ENCODE measurements at regions not wholly inside any gene's neighbourhood (a gene's known extent, or its start where the extent isn't known, plus 50 kb on each side); places are given as distances from the start of the nearest gene placed in this dataset.

DNA sequence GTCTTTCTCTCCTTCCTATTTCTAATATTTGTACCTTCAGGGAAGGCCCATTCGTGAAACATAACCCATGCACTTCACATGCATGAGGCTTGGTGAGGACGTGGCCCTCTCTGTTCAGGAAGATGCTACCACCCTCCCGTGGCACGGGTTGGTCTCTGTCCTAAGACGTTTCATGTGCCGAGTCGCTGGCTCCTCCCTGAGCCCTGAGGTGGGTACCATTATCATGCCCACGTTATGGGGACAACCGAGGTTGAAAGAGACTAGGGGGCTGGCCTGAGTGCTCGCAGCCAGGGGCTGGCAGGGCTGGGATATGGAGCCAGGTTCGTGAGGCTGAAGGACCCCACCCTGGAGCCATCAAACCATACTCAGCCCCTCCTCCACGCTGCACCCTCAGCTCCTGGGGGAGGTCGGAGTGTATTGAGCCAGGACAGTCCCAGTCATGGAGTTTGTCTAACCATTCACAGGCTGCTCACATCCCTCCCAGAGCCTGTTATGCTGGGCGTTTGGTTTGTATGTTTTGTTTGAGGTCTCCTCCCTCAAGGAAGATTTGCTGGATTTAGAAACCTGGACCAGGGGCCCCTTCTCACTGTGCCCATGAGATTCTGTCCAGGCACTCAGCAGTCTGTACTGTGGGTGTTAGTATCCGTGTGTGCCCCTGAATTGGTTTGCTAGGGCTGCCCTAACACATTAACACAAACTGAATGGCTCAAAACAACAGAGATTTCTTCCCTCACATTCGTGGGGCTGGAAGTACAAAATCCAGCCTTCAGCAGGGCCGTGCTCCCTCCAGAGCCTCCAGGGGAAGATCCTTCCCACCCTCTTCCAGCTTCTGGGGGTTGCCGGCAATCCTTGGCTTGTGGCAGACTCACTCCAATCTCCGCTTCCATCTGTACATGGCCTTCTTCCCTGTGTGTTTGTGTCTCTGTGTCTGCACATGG is 88.3 kb downstream of the ANKRD60 start:
- no peak for DNase-seq (ENCODE audit: low spot score)

DNA sequence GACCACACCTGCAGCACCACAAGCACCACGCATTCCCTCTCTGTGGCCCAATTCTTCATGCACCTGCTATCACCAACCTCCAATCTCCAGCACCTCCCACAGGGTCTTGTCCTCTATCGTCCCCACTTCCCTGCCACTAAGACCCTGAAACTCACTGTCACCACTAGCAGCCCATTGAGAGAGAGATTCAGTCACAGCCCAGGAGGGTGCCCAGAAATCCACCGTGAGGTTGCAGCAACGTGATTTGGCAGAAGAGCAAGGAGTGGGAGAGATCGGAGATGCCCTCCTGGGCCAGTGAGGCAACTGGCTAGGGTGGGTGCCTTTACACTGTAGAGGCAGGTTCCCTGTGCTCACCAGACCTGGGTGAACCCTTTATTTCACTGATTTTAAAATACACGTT is 90.1 kb downstream of the ANKRD60 start:
- no peak for DNase-seq (ENCODE audit: low spot score)

DNA sequence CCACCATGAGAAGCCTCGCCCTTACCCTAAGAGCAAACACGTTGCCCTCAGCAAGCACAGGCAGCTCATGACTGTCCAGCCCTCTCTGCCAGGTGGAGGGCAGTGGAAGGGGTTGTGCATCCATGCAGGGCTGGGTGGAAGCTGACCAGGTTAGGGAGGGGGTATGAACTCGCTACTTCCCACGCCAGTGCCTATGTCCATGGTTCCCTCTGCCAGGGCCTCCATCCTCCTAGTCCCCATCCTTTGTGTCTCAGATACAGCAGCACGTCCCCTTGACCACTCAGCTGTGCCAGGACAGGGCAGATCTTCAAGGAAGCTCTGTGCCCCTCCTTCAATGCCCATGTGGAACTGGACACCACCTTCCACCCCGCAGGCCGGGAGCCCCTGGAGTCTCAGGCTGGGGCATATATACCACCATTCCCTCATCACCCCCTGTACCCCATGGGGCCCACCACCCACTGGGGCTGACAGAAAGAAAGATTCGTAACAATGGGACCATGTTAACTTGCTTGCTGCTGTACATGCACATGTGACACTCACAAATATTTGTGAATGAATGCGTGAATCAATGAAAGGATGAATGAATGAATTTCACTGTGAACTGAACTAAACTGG is 90.7 kb downstream of the ANKRD60 start:
- no peak for DNase-seq (ENCODE audit: low spot score)

DNA sequence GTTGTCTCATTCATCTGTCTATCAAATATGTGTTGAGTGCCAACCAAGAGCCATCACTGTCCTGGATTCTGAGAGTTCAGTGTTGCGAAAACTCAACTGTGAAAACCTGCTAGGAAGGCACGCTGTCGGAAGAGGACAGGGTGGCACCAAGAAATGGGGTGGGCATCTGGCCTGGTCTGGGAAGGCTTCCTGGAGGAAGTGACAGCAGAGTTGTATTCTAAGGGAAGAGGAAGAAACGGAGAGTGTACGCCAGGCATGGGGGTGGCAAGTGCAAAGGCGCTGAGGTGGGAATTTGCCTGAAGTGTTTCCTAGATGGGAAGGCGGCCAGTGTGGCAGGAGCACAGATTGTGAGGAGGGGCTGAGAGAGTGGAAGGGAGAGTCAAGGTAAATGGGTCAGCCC is 91.2 kb downstream of the ANKRD60 start:
- no peak for DNase-seq (ENCODE audit: low spot score)

DNA sequence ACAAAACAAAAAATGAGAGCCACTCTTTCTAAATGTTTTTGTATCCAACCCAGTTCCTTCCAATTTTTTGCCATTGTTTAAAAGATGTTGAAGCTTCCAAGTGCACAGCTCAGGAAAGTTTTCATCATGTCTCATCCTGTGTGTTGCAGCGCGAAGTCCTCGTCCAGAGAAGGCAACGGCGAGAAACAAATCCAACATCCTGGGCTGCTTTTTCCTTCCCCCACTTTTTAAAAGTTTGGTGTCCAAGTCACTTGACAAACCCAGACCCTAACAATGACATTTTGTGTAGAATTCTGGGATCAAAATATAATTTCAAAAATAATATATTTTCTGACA is 92.3 kb downstream of the ANKRD60 start:
- no peak for DNase-seq (ENCODE audit: low spot score)

DNA sequence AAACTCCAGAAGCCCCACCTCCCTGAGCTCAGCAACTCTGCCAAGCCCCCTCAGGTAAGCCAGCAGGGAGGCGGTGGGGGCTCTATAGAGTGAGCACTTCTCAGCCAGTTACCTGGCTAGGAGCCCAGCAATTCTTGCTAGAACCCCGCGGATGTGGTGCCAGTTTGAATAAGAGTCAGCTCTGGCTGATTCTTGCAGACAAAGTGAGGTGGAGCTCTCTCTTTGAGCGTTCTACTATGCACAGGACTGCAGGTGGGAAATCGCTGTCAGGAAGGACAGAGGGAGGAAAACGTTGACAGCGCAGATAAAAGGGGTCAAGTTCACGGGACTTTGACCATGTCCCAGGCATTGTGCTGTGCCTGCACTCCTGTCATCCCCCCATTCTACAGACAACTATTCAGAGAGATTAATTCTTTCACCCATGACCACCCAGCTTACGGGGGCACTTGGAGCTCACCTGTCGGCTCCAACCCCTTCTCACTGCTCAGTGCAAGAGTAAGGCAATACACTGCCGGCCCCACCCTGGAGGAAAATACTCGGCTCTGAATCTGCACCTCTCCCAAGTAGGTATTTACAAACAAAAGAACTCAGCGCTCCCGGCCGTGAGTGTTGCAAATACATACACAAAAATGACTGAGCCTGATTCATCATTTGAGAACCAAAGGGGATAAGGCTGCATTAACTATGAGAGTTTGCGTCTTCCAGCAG is 92.9 kb downstream of the ANKRD60 start:
- DNase-seq (ENCODE audit: low spot score), result no peak

DNA sequence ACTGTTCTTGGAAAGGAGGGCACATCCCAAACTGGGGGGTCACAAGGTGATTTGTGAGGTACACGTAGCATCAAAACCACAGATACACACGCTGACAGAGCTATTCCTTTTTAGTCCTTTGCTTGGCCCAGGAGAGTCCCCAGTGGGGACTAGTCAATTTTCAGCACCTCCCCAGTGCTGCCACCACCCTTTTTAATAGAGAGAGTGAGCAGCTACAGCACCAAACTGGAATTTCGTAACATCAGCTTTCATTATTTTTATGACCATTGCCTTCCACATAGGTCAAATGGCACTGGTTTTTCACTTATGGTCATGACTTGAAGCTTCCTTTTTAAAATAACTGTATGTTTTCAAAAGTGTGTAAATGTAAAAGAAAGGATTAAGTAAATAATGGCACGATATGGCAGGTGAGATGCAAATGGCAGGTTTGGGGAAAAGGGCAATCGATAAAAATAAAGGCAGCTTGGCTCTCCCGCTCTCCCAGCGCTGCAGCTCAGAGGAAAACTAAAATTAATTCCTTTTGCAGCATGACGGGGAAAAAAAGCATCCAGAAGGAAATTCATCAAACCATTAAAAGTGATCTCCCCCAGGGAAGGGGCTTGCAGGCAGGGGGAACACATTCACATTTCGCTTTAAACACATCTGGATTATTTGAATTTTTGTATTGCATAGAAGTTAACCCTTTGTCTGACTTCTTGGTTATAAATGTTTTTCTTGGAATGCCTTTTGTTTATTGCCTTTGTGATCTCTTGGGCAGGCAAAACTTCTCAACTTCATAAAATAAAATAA is 95.2 kb downstream of the ANKRD60 start:
- no peak for DNase-seq (ENCODE audit: low spot score)

DNA sequence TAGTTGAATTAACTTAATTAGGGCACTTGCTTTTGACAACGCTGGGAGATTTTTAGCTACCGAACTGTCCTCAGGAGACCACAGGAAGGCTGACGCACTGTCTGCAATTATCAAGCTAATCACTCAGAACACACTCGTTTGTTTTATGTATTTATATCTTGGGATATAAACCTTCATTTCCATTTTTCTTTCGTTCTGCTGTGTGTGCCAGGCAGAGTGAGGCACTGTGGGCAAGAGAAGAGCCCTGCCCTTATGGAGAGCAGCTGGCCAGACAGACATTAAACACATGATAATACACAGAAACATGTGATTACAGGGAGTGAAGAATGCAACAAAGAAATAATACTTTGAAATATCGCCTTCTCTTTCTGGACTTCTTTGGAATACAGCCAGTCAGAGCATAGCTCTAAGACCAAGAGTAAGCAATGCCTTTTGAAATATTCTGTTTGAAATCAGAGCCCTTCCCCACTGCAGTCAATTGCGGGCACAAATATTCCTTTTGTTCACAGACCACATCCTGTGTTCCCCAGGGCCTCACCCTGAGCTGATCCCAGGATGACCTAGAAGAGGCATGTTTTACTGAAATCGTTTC is 96.8 kb downstream of the ANKRD60 start:
- no peak for DNase-seq (ENCODE audit: low spot score)

DNA sequence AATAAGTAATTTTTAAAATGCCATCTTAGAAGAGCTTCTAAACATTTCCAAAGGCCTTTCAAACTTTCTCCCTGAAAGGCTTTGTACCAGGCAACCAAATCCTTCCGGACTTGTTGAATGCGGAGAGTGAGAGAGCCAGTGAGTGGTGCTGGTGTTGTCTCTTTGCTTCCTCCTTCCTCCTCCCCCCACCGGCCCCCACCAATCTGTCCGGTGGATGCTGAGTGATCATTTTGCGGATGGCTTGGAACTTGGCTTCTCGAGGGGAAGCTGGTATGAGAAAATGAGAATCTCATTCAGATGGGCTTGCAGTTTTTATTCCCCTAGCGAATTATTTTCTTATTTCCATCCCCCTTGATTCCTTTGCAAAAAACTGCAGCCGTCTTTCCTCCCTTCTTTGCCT is 97.3 kb downstream of the ANKRD60 start:
- no peak for DNase-seq (ENCODE audit: low spot score)

DNA sequence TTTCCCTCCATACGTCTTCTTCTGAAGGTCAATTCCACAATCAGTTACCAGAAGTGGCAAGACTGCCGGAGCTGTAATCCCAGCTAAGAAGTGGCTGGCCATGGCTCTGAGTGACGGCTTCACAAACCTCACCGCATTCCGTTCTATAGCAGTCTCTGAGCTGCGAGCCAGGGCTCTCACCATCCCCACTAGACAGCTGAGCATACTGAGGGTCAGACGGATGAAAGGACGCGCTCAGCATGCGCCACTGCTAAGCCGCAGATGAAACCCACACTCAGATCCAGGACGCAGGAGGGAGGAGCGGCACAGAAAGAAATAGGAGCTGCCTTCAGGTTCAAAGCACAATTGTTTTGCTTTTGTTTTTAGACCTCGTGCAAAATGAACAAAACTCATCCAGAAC is 97.9 kb downstream of the ANKRD60 start:
- DNase-seq (ENCODE audit: low spot score), result no peak

DNA sequence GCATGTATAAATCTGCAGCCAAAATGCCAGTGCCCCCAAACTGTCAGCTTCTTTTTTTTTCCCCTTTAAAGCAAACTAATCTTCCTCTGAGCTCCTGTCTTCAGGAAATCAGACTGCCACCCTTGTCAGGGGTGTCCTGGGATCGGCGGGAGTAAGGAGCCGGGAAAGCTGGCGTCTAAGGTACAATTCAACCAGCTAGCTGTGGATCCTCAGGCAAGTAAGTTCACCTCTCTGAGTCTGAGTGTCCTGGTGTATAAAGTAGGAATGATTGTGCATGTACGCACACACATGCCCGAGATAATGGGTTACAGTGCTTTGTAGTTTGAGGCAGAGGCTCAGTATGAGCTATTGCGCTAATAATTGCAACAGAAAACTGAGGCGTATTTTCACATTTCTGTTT is 98.3 kb downstream of the ANKRD60 start:
- no peak for DNase-seq (ENCODE audit: low spot score)

DNA sequence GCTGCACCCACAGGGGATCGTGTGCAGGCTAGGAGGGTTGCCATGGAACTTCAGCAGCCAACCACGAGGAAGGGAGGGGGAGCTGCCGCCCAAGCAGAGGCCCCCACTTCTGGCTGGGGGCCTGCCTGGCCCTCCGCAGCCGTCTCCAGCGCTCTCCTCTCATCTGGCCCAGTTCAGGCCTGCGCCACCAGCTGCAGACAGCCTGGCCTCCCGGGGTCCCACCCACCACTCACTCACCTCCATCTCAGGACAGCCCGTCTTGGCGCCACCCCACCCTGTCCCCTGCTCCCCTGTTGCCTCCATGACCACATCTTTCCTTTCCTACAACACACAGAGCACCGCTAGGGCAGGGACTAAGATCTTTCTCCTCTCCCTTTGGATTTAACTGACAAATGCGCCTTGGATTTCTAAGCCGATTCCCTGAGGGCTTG is 98.7 kb downstream of the ANKRD60 start:
- DNase-seq (ENCODE audit: low spot score), result no peak

DNA sequence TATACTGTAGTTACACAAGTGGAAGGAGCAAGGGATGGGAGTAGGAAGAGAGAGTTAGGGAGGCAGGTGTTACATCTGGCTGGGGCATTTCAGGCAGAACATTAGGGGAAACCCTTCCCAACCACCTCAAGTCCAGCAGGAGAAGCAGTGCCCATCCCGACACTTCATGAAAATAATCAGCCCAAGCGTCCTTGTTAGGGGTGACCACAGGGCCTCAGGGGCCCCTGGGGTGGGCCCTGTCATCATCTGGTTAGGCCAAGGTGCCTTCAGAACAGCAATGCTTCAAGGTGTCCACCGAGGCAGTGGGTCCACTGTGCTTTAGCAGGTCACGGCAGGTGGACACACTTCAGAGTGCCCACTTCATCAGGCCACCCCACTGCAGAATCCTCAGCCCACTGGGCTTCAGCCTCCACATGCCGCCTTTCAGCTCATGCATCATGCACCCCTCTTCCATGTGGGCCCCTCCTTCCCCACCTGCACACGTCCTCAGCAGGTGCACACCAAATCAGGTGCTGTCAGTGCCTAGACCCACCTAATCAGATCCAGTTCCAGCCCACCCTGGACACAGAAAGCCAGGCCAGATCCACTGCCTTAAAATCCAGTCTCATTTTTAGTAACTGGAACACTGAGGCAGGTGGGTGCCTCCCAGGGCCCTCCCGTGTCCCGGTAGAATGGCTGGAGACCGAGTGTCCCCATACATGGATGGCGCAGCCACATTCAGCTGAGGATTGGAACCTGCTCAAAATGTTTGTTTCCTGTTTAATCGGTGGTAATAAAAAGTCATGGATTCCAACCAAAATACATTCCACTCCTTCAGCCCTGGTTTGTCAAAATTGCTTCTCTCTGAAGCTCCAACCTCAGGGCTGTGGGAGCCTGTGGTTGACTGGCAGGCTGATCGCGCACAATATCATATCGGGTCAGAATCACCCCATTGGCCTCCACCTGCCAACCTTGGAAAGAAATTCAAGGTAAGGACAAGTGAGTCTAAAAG is 99.5 kb downstream of the ANKRD60 start:
- no peak for DNase-seq (ENCODE audit: low spot score)

DNA sequence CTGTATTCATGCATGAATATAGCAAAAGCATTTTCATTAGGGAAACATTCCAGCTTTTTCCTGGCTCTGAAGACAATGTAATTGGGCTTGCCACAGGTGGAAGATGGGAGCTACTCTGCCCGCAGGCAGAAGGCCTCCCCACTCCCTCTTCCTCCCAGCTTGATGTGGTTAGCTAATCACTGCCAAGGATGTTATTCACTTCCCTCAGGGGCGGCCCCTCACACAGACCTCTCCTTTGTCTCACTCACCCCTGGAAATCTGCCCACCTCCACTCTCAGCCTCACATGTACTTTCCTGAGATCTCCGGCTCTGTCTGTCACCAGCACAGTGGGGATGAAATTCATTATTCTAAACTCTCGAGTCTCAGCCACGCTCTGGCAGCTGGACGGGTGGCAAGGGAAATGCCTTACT is 100.7 kb downstream of the ANKRD60 start:
- DNase-seq (ENCODE audit: low spot score), result no peak

DNA sequence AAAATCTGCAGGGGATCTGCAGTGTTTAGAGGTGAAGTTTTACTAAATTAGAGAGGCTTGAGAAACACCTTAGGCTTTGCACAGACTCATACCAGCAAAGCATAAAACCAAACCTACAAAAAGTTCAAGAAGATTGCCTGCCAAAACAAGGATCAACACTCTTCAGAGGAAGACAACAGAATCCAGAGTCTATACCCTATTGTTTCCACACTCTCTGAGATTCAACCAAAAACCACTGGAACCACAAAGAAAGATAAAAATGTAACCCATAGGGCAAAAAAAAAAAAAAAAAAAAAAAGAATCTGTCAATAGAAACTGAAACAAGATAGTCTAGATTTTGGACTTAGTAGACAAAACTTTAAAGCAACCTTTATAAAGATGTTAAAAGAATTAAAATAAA is 102.7 kb downstream of the ANKRD60 start:
- no peak for DNase-seq (ENCODE audit: low spot score)

DNA sequence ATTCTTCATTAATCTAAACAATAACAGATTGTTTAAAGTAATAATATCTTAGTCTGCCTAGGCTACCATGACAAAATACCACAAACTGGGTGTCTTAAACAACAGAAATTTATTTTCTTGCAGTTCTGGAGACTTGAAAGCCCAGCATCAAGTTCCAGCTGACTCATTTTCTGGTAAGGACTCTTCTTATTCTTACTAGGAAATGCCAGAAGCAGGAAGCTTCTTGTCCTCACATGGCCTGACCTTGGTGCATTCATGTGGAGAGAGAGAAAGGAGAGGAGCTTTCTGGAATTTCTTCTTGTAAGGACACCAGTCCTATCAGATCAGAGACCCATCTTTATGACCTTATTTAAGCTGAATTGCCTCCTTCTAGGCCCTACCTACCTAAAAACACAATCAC is 110.5 kb downstream of the ANKRD60 start:
- DNase-seq (ENCODE audit: low spot score), result no peak

DNA sequence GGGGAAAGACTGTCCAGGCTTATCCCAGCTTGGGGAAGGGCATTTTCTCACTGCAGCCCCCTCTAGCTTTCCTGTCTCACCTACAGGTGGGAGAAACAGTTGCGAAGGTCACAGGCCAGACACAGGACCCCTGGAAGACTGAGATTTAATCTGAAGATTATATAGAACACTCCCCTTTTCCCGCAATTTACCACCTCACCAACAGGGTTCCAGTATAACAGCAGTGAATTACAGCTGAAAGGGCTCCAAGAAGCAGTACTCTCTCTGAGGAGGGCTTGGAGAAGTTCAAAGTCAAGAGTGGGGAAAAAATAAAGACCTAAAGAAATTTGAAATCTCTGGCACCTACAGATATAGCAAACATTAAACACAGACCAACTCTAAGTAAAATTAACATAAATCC is 111.9 kb downstream of the ANKRD60 start:
- DNase-seq (ENCODE audit: low spot score), result no peak

DNA sequence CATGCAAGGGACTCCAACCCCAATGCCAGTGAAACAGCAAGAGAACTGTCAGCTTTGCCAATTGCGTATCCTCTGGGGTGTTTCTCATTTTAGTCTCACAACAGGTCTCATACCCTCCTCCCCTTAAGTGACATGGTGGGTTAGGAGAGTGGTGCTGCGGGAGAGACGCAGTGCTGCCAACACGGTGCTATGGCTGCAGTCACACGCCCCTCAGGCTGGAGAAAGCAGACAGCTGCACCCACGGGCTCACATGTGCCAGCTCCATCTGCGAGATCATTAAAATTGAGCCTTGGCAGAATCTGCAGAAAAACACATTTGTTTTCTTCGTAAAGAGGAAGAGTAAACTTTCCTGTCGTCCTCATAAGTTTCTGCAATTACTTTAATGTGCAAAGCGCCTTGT is 114.7 kb downstream of the ANKRD60 start:
- DNase-seq (ENCODE audit: low spot score), result no peak

DNA sequence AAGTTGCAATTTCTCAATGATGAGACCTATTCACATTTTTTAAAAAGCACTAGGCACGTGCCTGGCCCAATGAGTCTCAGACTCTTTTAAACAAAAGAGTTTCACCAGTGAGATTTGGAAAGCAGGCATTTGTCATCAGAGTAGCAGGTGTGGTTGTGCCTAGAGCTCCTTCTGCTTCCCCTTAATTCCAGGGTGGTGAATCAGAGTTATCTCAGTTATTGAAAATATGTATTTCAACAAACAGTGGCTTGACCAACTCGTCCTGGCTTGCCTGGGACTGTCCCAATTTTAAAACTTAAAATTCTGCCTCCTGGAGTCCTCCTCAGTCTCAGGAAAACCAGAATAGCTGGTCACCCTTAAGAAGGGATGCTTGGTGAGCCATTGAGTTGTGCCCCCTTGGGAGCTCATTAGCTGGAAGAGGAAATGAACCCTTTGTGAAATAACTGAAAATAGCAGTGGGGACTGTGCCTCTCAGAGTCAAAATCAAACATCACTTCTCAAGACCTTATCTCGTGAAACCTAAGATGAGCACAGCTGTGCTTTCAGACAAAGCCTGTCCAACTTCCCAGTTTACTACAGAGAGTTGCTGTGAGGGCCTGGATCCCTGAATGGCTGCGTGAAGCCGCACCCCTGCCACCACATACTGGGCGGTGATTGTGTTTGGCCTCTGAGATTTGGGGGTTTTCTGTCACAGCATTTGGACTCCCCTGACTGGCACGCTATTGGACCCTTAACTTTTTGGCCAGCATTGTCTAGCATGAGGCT is 116.3 kb downstream of the ANKRD60 start:
- no peak for DNase-seq (ENCODE audit: low spot score)
